Retinal pigment epithelial cell (primary cell): ENCODE measurements at regions not wholly inside any gene's neighbourhood (a gene's known extent, or its start where the extent isn't known, plus 50 kb on each side); places are given as distances from the start of the nearest gene placed in this dataset.

Source experiments
- DNase-seq: peaks from one replicate; pipeline ENCODE4 v3.0.0-alpha.2; 2010; ENCODE audit warnings: low read depth
- H3K4me3 ChIP-seq: 2 replicates; pipeline ENCODE4 v1.5.1; 2011; ENCODE audit warnings: mild to moderate bottlenecking, low read length, control low read depth, moderate library complexity
- CTCF ChIP-seq: conservative IDR thresholded peaks from 2 replicates; pipeline ENCODE4 v1.5.1; 2011; ENCODE audit warnings: low read depth, low read length, control low read depth, inconsistent platforms

DNA sequence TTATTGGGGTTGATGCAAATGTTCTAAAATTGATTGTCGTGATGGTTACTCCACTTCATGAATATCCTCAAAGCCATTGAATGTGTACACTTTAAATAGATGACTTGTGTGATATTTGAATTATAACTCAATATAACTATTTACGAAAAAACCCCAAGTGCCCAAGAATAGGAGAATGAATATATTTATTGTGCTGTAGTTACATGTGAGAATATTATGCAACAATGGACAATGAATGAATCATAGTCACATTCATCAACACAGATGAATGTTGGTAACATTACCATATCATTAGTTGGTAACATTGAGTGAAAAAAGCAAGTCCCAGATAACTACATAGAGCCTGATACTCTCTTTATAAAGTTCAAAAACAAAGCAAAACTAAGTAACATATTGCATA, 127.8 kb upstream of the UBL3 start:
- no peak for TF ChIP-seq CTCF
- H3K4me3 ChIP-seq = no peak overlapping the region
- no peak for DNase-seq

- DNase-seq = no peak
- no peak overlapping the region for H3K4me3 ChIP-seq
- no peak for TF ChIP-seq CTCF
These were observed 127.2 kb upstream of the UBL3 start for GRCh38 chr13:29977476-29978120.

DNA sequence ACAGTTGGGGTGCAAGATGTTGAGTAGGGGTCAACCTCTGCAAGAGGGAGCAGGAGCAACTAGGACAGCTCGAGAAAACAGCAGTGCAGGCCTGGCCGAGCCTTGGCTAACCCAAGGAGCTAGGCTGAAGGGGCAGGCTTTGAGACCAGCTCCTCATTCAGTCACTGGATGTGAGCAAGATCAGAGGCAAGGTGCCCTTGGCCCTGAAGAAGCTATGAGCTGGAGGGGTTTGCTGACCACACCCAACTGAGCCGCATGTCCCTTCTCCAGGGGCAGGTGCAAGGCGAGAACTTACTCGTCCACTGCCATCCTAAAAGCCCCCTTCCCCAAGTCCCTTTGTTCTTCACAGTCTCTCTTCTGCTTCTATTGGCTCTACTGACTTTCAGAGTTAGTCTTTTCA, 126.1 kb upstream of the UBL3 start:
- no peak for TF ChIP-seq CTCF
- no peak for DNase-seq
- H3K4me3 ChIP-seq = no peak overlapping the region

DNA sequence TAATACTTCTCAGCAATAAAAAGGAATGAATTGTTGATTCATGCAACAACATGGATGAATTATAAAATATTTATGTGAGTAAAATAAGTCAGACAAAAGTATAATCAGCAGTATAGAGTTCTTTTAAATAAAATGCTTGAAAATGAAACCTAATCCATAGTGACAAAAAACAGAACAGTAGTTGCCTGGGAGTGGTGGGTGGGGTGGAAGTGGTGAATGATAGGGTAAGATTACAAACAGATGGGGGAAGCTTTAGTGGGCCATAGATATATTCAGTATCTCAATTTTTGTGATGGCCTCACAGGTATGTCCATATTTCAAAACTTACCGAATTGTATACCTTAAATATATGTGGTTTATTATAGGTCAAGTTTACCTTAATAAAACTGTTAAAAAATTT, 124.9 kb upstream of the UBL3 start:
- TF ChIP-seq CTCF = no peak
- DNase-seq = no peak
- H3K4me3 ChIP-seq = no peak overlapping the region

DNA sequence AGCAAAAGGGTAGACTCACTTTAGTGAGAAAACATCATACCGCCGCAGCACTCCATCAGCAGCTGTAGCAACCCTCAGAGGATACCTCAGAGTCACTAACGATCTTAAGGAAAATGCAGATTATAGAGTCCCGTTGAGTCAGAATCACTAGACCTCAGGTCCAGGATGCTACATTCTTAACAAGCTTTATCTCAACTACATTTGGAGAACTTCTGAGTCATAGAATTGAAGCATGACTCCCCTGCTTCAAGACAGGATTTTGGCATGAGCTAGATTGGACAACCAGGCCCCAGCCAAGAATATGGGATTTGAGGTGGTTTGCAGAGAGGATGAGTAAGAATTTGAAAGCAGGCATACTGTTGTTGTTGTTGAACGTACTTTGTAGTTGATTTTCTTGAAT, 118.9 kb upstream of the UBL3 start:
- no peak for TF ChIP-seq CTCF
- no peak overlapping the region for H3K4me3 ChIP-seq
- DNase-seq = no peak

DNA sequence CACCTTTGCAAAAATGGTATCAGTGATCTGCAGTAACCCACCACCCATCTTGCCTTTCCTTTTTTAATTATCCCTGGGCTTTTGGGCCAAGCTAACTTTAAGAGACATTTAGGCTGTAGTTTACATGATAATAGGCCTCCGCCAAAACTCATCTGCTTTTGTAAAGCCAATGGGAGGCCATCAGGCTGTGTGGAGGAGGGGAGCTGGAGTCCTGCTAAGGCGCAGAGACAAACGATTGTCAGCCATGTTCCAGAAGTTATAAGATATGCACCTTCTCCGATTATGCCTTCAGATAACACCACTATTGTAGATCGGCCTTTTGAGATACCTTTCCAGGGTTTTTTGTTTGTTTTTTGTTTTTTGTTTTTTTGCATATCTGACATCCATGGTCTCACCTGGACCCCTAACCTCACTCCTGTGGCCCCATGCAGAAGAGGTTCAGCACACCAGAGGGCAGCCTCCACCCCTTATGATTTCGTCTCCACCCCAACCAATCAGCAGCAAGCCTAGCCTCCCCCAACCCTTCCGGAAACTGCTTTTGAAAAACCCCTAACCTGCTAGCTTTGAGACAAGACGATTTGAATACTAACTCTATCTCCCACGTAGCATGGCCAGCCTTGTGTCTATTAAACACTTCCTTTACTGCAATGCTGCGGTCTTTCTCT, 113.9 kb upstream of the UBL3 start:
- DNase-seq = no peak
- TF ChIP-seq CTCF = no peak
- H3K4me3 ChIP-seq = no peak overlapping the region

DNA sequence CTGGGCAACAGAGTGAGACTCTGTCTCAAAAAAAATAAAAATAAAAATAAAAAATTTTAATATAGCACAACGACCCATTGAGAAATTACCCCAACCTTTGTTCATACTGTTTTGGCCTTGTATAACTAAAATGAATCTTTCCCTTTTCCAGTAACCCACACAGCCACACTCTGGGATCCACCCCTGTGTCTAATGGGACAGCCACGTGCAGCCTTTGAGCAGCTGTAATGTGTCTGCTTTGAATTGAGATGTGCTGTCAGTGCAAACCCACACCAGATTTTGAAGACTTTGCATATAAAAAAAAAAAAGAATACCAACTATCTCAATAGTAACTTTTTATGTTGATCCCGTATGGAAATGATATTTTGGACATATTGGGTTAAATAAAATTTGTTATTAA, 112.7 kb upstream of the UBL3 start:
- DNase-seq = no peak
- TF ChIP-seq CTCF = no peak
- H3K4me3 ChIP-seq = no peak overlapping the region
